DMS114 treated with DMSO at 0.1 percent for 48 hours (cell line): ENCODE measurements at regions not wholly inside any gene's neighbourhood (a gene's known extent, or its start where the extent isn't known, plus 50 kb on each side); places are given as distances from the start of the nearest gene placed in this dataset.
"Not testable (repeated sequence)": the region's sequence is repeated elsewhere in the genome, so short reads cannot be mapped to it uniquely, and the experiment has no call there.

Experiments
- DNase-seq: peaks from one replicate; lab custom pipeline; 2025; ENCODE audit not compliant: unreplicated experiment; lab: John Stamatoyannopoulos, UW

DNA sequence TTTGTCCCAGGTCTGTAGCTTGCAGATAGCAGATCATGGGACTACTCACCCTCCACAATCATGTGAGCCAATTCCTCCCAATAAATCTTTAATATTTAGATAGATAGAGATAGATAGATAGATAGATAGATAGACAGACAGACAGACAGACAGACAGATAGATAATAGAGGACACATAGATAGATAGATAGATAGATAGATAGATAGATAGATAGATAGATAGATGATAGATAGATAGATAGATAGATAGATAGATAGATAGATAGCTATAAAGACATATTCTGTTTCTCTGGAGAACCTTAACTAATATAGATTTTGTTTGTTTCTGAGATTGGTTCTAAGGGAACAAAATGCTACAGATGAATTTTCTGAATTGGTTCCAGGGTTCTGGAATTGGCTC is 82.3 kb upstream of the PRDX6 start:
- not testable (repeated sequence) for DNase-seq

DNA sequence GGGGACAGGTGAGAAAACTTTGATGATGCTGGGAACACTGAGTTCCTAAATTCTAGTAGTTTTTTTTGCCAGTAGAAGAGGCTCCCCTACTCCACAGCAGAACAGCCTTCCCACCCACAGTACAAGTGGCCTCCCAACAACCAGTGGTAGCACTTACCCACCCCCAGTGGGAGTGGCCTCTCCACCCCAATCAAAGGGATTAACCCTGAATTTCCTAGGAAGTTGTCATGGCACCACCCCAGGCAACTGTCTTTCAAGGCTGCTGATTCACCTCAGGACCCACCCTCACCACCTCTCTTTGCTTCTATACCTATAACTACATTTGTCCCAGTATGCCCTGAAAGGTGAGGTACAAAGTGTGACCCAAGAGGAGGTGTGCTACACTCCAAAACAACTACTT is 81.4 kb upstream of the PRDX6 start:
- DNase-seq: no peak

DNA sequence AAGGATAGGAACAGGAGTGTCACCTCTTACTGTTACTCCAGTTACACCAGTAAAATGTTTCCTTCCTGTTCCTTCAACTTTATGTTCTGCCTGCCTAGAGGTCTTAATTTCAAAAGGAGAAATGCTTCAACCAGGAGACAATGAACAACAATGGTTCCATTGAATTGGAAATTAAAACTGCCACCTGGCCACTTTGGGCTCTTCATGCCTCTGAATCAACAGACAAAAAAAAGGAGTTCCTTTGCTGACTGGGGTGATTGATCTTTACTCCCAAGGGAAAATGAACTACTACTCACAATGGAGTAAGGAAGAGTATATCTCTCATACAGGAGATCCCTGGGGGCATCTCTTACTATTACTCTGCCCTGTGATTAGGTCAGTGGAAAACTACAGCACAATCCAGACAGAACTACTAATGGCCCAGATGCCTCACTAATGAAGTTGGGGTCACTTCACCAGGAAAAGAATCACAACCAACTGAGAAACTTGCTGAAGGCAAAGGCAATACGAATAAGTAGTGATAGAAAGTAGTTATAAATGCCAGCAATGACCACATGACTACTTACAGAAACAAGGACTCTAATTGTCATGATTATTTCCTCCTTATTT is 76.6 kb upstream of the PRDX6 start:
- no peak for DNase-seq

DNA sequence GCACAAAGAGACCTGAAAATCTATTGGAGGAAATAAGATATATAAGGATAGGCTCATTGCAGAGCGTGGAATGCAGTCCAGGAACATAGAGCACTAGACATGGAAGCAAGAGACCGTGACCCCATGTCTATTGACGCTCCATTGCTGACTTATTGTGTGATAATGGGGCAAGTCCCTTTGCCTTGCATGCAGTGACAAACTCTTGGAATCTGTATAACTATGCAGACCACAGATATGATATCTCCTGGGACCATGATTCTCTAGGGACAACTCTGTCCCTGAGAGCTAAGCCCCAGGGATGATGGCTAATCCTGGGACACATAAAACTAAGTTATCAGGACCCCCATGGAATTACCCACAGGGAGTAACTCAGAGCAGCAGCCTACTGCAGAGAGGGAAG is 73.1 kb upstream of the PRDX6 start:
- DNase-seq: no peak

DNA sequence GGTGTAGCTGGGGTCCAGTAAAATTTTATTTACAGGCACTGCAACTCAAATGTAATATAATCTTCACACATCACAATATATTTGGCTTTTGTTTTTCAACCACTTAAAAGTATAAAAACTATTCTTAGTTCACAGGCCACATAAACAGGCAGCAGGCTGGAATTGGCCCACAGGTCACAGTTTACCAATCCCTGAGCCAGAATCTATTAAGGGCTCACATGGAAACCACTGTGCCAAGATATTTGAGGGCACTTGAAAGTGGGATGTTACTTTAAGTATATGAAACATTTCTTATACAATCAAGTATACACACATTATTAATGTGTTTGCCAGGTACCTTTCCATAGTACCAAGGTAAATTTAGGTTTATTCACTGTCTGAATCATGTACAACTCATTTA is 71.9 kb upstream of the PRDX6 start:
- no peak for DNase-seq

DNA sequence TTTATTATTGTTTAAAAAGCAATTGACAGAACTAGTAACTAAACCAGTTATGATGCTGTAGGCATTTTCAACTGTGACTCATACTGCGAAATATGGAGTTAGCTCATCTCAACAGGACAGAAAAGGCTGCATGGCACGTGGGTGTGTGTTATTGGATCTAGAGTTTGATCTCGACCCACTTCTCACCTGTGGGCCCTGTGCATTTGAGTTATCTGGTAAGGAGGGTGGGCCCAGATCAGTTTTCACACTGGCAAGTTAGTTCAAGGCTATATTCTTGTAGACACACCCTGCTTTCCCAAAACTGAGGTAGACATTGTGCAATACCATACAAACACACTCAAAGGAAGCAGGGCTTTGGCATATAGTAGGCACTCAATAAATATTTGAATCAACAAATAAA is 71.3 kb upstream of the PRDX6 start:
- DNase-seq: no peak

DNA sequence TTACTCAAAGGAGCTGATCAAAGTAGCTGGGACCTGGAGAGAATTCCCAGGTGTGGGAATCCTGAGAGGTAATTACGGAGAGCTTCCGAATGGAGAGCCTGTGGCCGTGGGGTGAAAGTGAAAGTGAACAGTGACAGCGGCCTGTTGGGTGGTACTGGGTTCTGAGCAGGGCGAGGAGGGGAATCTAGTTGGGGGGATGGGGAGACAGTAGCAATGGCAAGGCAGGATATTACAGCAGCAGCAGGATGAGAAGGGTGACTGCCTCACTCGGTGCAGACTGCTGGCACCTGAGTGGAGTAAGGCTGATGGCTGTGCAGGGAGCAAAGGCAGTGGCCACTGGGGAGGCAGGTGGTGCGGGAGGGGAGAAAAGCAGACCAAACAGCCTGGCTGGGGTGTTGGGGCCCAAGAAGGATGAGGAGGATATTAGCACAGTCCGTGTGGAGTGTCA is 70.3 kb upstream of the PRDX6 start:
- DNase-seq: no peak

DNA sequence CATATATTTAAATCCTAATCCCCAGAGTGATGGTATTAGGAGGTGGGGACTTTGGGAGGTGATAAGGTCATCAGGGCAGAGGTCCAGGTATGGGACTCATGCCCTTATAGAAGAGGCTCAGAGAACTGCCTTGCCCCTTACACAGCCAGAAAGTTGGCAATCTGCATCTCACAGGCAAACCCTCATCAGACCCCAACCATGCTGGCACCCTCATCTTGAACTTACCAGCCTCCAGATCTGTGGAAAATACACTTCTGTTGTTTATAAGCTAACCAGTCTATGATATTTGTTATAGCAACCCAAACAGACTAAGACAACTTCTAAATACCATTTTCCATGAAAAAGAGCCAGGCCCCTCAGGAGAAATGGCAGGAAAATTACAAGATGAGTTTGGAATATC is 69.3 kb upstream of the PRDX6 start:
- DNase-seq: no peak

DNA sequence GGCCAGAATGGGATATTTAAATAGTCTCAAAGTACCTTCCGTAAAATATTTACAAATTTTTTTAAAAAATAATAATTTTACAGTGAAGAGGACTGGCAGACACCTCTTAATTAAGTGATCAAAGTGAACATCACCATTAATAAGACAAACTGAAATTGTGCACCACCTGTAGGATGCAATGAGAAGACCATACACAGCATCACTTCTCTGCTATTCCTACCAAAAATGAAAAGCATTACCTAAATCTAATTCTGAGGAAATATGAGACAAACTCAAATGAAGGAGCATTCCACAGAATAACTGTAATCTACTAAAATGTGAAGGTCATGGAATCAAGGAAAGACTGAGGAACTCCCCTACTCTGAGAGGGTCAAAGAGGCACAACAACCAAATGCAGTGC is 68.2 kb upstream of the PRDX6 start:
- DNase-seq: no peak

DNA sequence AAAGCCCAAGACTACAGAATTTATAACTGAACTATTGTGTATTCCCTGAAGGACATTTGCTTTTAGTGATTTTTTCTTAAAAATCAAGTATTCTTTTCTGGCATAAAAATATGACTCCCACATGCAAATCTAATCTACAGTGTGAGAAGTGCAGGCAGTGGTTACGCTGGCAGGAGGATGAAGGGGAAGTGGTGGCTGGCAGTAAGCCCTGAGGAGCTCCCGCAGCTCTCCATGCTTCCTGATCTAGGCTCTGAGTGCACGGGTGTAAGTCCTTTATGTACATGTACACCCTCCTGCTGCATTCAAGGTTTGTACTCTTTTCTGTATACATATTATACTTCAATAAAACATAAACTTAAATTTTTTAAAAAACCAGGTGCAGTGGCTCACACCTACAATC is 67.5 kb upstream of the PRDX6 start:
- DNase-seq: no peak

DNA sequence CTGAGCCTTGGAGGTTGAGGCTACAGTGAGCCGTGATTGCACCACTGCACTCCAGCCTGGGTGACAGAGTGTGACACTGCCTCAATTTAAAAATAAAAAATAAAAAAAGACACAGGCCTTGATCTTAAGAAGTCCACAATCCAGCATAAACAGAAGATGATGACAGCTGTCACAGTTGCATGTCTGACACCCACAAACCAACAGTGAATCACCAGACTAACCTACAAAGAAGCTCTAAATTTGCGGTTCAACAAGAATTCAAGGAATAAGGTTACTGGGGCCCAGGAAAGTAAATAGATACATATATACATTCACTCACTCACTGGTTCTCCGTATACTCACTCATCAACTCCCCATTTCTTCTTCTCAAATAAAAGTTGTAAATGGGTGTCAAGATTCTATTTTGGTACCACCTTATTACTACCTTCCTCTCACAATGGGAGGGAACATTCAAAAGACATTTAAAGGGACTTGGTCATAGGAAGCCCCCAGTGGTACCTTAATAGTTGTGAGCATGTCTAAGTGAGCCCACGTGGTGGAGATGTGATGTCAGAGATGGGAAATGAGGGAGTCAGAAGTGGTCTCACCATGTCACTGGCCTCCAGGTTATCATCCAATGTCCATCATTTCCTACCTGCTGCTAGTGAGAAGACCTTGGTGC is 66.9 kb upstream of the PRDX6 start:
- no peak for DNase-seq

DNA sequence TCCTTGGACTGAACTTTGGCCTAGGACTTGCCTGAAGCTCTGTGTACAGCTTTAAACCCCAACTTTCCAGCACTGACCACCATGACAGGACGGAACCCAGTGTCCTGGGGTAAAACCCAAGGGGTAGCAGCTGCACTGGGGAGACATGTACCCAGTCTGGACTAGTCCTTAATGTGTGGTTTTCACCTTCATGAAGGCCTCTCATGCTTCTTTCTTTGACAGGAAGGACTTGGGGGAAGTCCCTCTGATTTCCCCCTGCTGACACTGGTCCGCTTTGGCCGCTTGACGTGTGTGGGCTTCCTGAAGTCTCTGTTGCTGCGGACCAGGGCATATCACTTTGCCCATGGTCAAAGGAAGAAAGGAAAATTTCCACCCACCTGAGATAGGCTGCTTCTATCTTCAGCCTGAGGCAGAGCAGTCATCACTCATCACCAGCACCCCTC is 66.3 kb upstream of the PRDX6 start:
- no peak for DNase-seq

DNA sequence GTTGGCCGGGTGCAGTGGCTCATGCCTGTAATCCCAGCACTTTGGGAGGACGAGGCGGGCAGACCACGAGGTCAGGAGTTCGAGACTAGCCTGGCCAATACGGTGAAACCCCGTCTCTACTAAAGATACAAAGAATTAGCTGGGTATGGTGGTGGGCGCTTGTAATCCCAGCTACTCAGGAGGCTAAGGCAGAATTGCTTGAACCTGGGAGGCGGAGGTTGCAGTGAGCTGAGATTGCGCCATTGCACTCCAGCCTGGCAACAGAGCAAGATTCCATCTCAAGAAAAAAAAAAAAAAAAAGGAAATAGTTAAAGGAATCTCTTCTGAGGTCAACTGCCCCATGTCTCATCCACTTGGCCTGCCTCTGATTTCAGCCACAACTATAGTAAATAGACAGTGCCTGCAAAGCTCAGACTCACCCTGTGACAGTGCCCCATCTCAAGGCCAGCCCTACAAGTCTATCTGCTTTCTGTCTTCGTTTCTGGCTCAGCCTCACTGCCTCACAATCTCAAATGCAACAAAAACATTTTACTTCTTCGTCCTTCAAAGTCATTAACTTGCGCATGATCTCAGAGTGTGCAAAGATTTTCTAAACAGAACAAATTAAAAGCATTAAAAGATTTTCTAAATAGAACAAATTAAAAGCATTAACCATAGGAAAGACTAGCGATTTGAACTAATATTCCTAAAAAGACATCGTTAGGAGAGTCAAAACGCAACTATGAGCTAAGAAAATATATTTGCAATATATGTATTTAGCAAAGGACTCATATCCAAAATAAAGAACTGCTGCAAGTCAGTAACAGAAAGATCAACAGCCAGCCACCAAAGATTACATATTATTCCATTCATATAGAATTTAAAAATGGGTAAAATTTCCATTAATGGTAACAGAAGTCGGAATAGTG is 65.0 kb upstream of the PRDX6 start:
- no peak for DNase-seq

DNA sequence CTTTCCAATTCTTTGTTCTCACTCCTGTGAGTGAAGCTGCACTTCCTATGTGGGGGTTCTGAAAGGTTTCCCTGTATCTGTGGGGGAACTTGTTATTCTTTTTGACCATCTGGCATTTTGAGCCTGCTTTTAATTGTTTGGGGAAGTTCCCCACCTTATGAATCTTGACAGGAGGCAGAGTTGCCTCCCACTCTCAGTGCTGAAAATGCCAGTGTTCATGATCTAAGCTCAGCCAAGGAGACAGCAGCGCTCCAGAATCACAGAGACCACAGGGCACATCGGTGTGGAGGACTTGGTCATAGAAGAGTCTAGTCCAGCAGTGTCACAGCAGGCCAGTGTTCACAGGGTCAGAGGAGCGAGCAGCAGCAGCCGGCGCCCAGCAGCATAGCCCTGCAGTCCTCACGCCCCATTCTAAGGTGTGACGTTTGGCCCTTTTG is 63.8 kb upstream of the PRDX6 start:
- DNase-seq: no peak

DNA sequence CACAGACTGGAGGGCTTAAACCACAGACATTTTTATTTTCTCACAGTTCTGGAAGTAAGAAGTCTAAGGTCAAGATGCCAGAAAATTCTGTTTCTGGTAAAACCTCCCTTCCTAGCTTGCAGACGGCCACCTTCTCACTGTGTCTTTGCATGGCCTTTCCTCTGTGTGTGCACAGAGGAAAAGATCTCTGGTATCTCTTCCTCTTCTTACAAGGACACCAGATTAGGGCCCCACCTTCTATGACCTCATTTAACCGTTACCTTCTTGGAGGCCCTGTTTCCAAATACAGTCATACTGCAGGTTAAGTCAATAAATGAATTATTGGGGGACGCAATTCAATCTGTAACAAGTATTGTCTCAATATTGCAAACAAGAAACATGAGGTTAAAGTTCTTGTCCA is 63.0 kb upstream of the PRDX6 start:
- DNase-seq: no peak

DNA sequence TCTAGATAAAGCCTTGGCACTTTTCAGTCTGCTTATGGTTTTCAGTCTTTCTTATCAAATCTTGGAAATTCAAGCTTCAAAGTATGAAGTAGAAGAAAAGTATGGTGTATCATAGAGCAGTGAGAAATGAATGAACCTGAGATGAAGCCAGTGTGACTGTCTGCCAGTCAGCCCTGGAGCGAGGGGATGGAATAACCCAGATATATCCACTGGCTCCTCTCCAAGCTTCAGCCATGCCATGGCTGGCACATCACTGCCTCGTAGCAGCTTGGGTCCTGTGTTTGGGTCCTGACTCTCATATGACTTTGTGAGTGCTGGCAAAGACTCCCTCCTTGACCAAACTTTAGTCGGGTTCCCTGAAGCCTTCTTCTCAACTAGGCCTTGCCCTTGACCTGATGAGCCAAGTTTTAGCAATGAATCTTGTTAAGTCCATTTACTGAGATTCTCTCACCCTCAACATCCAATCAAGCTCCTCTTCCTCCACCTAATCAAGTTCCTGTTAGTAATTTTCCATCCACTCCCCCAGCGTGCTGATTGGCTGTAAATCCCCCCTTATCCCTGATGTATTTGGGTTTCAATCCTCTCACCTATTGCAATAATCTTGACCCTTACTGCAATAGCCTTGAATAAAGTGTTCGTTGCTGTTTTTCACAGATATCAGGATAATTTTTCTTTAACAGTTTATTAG is 62.5 kb upstream of the PRDX6 start:
- no peak for DNase-seq

DNA sequence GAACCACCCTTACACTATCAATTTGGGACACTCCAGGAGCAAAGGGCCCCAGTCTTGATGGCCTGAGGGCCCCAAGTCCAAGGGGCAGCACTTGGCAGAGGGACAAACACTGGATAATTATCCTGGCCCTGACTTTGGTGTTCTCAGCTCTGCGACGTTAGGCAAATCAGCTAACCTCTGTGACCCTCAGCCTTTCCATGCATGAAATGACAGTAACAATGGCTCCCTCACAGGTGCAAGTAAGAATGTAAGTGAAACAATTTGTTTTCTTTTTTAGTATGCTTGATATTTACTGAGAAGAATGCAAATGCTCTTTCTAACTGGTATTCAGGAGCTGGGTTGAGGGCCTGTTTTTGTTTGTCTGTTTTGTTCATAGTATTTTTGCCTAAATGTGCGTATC is 61.6 kb upstream of the PRDX6 start:
- no peak for DNase-seq

DNA sequence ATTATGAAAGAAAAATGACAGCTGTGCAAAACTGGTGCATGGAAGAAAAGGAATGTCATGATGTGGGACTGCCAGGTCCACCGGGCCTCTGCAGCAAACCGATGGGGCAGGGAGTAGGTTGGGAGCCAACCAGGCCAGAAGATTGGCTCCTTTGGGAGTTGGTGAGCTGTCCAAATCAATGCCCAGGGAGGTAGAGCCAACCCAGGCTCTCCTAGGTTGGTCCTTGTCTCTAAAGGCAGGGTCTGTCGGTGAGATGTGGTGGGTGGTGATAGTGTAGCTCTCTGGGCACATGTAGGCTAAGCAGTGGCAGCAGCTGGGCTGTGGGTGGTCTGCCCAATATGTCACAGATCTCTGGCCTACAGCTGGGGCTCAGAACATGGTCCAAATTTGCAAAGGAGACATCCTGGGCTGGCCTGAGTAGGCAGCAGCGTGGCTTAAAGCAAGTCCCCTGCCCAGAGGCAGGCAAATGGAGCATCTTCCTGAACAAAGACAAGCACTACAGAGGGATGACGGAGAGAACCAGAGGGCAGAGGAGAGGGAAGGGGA is 61.2 kb upstream of the PRDX6 start:
- DNase-seq: no peak

DNA sequence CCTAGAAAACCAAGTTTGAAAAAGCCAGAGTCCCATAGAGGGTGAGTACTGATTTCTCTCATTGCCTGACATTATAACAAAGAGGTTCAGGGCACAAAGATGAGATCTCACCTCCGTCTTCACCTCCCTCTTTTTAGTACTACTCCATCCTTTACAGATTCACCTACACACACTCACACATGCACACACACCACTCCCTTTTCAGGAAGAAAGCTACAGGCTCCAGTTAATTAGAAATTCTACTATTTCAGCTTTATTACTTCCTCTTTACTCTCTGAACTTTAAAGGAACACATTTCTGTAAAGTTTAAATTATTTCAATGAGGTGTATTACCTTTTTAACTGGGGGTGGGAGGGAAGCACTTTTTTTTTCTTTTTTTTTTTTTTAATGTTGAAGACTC is 59.6 kb upstream of the PRDX6 start:
- no peak for DNase-seq

DNA sequence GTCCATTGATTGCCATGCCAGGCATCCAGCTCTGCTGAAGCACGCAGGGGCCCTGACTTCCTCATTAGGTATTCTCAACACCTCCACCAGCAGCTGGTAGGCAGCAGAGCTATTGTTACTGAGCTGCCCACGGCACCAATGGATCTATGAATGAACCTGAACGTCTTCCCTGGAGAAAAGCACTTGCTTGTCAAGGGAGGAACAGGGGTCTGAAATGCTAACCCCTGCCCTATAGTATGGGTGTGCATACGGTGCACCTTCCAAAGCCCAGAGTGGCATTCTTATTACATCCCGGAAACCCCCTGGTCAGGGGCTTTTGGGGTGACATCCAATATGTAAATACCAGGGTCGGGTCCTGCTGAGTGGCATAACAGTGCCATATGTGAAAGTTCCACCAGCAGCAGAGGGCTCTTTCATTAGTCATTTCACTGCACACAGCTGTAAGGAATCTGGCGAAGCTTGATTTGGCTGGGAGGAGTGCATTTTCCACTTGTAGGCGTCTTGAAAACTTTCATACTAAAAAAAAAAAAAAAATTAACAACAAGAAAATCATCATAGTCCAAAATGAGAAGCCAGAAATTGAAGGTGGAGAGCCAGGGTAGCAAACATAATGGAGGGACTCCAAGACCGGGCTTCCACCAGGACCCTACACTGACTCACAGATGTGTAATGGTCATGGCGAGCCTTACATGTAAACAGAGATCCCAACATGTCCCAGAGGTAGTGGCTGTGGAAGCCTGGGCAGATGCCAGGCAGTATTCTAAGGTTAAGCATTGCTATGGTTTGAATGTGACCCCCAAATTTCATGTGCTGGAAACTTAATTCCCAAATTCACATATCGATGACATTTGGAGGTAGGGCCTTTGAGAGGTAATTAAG is 58.8 kb upstream of the PRDX6 start:
- DNase-seq: no peak
